HG03060 (cell line): ENCODE measurements at regions not wholly inside any gene's neighbourhood (a gene's known extent, or its start where the extent isn't known, plus 50 kb on each side); places are given as distances from the start of the nearest gene placed in this dataset.

Experiments used
- ATAC-seq: cut with Tn5 transposase; IDR thresholded peaks from one replicate; pipeline ENCODE4 v1.9.1; 2021; ENCODE audit warnings: low read depth, moderate number of reproducible peaks; ENCODE audit not compliant: unreplicated experiment

DNA sequence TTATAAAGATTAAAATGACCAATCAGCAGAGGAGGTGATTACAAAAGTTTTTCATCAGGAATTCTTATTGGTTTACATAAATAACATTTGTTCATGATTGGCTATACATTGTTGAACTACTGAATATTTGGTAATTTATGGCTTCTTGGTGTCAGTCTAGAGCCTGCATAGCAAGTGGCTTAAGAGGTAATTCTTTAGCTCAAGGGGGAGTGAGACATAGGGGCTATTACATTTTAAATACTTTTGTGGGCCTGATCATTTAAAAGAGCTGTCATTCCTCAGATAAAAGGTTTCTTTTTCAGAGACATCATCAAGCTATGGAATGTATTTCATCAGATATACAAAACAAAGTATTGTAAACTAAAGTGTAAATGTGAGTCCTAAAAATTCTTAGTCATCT lies 373.8 kb downstream of the EPHA4 start:
- no peak for ATAC-seq

- ATAC-seq = no peak
Observed at GRCh38 chr2:221200184-221200839, 371.8 kb downstream of the EPHA4 start.

DNA sequence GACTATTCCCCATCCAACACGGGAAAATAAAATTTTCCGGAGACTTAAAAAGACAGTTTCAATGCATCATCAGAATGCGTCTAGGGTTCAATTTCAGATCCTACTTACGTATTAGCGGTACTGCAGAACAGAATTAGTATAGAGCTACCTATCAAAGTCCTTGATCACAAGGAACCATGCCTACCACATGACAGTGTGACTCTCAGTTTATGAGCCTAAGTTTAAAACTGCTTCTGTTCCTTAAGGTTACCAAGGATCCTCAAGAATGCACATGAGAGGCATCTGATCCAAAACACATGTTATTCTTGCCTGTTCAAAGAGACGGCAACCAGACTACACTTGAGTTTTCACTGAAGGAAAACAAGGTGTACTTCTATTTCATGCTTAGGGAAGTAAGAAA lies 369.7 kb downstream of the EPHA4 start:
- ATAC-seq = no peak

DNA sequence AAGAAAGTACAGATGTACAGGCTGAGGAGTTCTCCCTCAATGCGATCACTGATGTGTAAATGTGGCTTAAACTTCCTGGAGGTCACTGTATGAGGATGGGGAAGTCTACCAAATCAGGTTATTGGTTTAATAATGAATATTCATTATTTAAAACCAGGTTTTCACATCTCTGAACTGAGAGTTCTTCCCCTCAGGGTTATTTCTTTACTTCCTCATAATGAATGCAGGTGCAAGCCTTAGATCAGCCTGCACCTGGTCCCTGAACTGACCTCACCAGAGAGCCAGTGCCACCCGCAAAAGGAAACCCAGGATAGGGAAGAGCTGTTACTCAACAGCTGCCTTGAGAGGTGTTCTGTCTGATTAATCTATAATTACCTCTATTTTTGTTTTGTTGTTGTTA lies 369.0 kb downstream of the EPHA4 start:
- peak; percentile 52 for ATAC-seq

GRCh38 chr2:221203856-221204255 lies 368.2 kb downstream of the EPHA4 start:
- ATAC-seq = no peak

DNA sequence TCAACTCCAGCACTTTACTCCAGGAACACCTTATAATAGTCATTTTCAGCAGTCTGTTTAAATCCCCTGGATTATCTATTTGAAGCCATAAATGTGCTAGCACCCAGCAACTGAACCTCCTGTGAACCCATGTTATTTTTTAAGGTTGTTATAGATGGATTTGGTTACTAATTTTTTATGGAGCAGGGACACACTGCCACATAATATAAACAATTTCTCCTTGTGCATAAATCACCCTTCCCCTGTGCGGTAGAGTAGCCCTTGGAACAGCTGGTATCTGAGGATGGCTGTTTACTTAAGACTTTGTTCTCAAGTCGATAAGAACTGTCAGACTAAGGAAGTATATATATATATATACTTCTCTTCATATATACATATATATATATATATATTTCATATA lies 367.4 kb downstream of the EPHA4 start:
- ATAC-seq = no peak

- no peak for ATAC-seq
Observed at GRCh38 chr2:221205103-221205673, 366.9 kb downstream of the EPHA4 start.

- ATAC-seq = no peak
Observed at GRCh38 chr2:221210686-221211085, 361.4 kb downstream of the EPHA4 start.

- no peak for ATAC-seq
Observed at GRCh38 chr2:221211653-221212052, 360.5 kb downstream of the EPHA4 start.

GRCh38 chr2:221212105-221212504 lies 360.0 kb downstream of the EPHA4 start:
- no peak for ATAC-seq

DNA sequence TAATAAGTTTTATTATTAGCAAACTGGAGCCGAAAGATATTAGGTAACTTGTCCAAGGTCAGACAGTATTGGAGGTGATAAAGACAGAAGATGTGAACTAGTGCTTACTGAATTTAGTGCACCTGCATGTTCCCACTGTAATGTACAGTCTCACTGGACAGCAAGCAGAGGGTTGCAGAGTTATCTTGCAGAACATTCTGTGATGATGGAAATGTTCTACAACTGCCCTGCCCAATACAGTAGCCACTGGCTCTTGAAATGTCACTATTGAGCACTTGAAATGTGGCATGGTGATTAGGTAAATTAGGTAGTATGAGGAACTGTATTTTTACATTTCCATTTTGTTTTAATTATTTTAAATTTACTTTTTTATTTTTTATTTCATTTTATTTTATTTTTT lies 356.6 kb downstream of the EPHA4 start:
- no peak for ATAC-seq

DNA sequence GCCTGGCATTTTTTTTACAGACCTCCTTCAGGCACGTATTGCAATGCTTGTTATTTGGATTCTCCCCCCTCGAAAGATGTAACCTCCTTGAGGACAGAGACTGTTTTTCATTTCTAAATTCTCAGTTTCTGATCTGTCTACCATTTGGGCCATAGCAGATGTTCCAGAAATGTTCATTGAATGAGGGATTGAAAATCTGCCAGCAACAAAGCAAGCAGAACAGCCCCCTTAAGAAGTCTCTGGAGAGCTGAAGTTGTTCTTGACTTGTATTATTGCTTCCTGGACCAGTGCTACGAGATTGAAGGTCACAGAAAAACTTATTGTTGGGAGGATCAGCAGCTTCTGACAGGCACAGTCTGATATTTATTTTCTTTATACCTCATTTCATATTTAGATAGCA lies 355.5 kb downstream of the EPHA4 start:
- ATAC-seq = no peak

DNA sequence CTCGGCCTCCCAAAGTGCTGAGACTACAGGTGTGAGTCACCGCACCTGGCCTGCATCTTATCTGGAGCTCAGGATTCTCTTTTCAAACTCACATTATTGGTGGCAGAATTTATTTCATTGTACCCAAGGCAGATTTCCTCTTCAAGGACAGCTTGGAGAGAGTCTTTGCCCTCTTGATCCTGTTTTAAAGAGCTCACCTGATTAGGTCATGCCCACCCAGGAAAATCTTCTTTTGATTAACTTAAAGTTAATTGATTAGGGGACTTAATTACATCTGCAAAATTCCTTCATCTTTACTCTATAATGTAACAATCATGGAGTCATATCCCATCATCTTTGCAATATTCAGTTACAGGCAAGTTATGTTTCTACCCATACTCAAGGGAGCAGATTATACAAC lies 346.4 kb downstream of the EPHA4 start:
- ATAC-seq = no peak

GRCh38 chr2:221228214-221228769 lies 343.8 kb downstream of the EPHA4 start:
- ATAC-seq = no peak

GRCh38 chr2:221229099-221229498 lies 343.0 kb downstream of the EPHA4 start:
- ATAC-seq = no peak

DNA sequence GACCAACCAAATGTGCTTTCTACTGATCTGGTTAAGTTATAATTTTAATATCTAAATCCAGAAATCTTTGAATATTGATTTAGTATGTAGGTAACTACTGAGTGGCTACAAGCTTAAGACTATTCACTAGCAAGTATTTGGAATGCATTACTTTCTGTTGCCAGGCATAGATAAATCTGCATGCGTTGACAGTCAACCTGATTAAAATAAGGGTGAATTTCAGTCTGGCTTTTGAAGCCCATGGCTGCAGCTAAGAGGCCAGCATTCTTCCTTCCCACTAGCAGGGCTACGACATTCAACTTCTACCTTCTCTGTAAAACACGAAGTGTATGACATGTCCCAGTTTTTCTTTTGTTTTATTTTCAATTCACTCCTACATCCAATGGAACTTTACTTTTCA lies 340.6 kb downstream of the EPHA4 start:
- no peak for ATAC-seq

DNA sequence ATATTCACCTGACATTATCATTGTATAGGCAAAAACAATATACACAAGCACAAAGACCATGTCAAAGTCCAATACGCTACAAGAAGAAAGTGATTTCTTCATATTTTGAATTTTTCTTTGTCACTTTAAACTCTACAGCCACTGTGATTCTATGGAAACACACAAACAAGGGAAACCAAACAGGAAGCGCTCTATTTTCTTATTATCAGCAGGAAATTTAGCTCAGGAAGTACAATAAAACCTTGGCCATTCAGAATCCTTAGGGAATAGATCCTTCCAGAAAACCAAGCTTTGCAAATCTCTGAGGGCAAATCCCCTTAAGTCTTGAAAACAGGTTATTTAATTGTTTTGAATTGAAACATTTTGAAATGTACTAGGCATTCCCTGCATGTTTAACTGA lies 336.2 kb downstream of the EPHA4 start:
- ATAC-seq = no peak

DNA sequence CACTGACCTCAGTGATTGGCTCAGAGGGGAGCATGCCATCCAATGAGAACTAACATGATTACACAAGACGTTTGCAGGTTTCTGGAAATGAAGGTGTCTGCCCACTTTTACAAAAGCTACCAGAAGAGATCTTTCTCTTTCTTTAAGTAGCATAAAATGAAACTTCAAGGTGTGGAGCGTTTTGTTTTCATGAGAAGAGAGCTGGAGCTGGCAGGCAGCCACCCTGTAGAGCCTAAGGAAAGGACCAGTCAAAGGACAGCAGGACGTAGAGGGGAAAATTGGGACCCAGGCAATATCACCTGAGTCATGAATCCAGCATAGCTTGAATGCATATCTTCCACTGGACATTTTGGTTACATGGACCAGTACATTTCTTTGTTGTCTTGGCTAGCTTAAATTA lies 331.0 kb downstream of the EPHA4 start:
- no peak for ATAC-seq

- ATAC-seq = no peak
Observed at GRCh38 chr2:221243771-221244170, 328.3 kb downstream of the EPHA4 start.

GRCh38 chr2:221245045-221245444 lies 327.1 kb downstream of the EPHA4 start:
- no peak for ATAC-seq

DNA sequence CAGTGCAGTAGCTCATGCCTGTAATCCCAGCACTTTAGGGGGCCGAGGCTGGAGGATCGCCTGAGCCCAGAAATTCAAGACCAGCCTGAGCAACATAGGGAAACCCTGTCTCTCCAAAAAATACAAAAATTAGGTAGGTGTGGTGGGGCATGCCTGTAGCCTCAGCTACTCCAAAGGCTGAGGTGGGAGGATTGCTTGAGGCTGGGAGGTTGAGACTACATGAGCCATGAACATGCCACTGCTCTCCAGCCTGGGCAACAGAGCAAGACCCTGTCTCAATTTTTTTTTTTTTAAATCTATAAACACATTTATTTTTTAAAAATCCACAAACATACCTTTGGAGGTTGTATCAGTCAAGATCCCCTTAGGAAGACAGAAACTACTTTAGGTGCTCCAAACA lies 326.3 kb downstream of the EPHA4 start:
- ATAC-seq = no peak

- no peak for ATAC-seq
Observed at GRCh38 chr2:221254299-221254698, 317.8 kb downstream of the EPHA4 start.
